ENCODE measurements at regions not wholly inside any gene's neighbourhood (a gene's known extent, or its start where the extent isn't known, plus 50 kb on each side); places are given as distances from the start of the nearest gene placed in this dataset.
"Not testable (repeated sequence)": the region's sequence is repeated elsewhere in the genome, so short reads cannot be mapped to it uniquely, and the experiment has no call there.

- not testable (repeated sequence) for DNase-seq
These were observed 959.4 kb upstream of the DEFB115 start for GRCh38 chr20:30297878-30298595.

DNA sequence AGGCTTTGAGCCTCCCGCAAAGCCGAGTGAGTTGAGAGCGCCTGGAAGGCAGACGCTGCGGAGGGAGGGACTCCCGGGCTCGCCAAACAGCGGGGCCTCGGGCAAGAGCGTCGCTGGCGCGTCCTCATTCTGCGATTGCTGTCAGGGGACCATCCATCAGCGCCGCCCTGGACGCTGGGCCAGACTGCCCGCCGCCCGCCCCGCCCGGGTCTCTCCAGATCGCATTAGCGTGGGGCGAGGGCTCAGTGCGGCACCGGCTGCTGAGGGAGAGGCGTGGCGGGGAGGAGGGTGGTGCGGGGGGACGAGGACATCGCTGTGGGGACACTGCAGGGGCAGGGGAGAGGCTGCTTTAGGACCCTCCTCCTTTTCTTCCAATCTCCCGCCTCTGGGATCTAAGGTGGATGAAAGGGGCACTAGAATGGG is 957.2 kb upstream of the DEFB115 start:
- DNase-seq, result not testable (repeated sequence)

- not testable (repeated sequence) for DNase-seq
These were observed 954.7 kb upstream of the DEFB115 start for GRCh38 chr20:30302786-30303185.

DNA sequence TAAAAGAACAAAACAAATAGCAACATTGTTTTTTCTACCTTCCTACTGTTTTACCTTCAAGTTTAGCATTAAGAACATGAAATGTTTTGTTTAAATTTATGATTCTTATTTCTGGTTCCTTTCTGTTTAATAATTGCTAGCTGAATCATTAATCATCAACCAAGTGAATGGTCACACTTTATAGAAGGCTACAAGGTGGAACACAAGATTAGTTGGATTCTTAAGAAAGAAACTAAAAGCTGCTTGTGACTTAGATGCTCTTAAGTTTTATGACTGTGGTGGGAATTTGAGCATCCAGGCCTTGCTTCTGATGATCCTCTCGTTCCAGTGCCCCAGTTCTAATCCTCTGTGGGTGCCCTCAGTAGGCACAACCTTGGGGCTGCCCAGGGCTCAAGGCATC is 947.5 kb upstream of the DEFB115 start:
- not testable (repeated sequence) for DNase-seq

- not testable (repeated sequence) for DNase-seq
These were observed 947.1 kb upstream of the DEFB115 start for GRCh38 chr20:30310385-30310784.

DNA sequence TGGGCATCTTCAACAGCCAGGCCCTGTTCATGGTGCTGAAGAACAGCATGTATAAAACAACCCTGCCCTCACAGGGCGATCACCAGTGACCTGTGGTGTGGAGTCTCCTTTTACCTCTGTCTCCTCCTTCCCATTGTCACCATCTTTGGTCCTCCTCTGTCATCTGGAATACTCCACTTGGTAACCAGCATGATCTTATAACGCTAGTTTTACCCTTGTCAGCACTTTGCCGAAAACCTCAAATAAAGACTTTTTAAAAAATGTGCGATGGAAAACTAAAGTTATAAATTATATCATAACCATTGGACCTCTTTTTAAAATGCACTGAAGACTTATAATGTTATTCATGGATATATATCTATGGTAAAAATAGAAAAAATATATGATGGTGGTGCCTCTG is 945.2 kb upstream of the DEFB115 start:
- DNase-seq, result not testable (repeated sequence)

DNA sequence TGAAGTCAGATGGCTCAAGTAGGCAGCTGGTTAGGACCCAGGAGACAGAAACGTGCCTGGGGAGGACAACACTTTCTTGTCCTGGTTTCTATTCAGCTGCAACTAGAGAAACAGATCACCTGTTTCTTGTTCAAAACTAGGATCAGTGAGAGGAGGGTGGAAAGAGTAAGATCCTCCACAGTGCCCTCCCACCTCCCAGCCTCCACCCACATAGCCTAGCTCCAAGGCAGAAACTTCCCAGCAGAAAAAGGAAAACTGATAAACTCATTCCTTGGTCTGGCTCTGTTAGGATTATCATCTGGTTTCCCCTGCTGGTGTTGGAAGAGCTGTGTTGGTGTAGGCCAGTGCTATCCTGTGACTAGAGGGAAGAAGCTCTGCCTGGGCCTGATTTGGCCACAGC is 943.8 kb upstream of the DEFB115 start:
- not testable (repeated sequence) for DNase-seq

DNA sequence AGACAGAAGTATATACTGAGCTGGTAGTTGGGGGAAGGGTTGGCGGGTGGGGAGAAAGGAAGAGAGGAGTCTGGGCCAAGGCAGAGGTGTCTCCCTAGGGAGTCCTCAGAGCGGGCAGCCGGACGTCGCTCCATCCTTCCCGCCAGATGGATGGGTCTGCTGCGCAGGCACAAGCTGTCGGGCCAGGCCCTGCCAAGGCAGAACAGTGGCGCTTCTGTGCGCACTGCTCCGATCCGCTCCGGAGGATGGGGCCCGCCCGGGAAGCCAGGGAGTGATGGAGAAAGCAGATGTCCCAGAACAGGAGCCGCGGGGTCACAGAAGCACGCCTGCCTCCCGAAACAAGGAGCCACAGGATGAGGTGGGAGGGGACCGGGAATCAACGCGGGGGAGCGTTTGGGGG is 941.4 kb upstream of the DEFB115 start:
- DNase-seq, result not testable (repeated sequence)

GRCh38 chr20:30316532-30317299 is 940.7 kb upstream of the DEFB115 start:
- DNase-seq, result not testable (repeated sequence)

DNA sequence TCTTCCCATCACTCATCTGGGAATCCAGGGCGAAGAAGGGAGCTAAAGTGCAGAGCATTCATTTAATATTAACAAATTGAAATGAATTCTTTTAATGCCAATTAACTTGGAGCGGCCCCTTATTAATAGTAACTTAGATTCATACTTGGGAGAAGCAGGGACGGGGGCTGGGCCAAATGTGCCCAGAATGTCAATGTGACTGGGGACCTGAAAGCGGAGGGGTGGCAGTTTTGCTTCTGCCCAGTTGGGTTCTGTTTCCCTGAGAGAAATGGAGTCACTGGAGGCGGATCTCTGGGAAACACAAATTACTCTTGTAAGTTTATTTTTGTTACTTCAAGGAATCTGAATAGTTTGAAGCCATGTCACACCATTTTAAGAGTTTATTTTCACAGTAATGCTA is 923.7 kb upstream of the DEFB115 start:
- DNase-seq, result not testable (repeated sequence)

DNA sequence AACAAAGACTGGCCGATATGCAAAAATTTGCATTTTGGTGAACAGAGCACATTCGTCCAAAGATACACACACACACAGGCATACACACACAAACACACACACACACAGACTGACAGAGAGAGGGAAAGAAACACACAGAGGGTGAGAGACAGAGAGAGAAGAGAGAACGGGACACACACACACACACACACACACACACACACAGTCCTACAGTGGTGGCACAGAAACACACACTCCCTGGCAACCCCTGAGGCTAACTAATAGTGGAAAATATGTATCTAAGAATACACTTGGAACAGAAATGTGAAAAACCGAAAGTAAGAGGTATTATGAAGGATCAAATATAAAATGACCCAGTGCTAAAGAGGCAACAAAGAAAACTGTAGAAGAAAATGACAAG is 919.9 kb upstream of the DEFB115 start:
- not testable (repeated sequence) for DNase-seq

- not testable (repeated sequence) for DNase-seq
These were observed 908.5 kb upstream of the DEFB115 start for GRCh38 chr20:30348932-30349331.

DNA sequence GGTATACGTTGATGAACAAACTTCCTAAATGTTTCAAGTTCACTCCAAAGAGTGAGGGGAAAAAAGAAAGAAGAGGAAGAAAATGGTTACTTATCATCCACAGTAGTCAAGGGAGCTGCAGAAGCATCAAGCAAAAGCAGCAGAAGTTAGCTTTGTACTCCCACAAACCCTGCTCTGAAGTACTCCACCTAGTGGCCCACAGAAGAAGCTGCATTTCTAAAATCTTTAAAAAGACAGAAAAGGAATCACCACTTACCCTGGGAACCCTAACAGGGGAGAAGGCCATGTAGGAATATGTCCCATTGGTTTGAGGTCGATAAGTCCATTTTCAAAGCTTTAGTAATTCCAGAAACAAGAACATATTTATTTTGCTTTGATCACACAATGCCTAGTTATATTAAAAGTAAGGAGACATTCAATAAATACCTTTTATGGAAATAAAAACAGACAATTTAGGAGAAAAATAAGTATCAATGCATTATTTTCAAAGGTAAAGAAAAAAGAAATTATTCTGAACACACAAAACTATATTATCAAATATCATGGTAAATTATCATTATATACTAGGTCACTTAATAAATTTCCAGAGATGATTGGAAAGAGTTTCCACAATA is 900.5 kb upstream of the DEFB115 start:
- DNase-seq, result not testable (repeated sequence)

DNA sequence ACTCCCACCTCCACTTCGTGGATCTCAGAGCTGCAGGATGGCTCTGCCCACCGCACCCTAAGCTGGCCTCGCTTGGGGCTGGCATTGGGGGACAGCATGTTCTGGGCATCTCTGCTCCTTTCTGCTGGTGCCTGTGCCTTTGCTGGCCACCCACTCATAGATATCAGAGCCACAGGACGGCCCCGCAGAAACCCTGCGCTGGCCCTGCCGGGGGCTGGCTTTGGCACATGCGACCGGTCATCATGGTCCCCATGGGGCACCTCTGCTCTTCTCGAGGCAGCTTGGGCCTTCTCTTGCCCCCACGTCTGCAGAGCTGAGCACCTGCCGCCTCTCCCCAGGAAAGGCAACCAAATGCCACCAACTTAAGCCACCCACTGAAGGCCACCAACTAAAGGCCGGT is 895.7 kb upstream of the DEFB115 start:
- DNase-seq, result not testable (repeated sequence)

GRCh38 chr20:30376430-30376766 is 881.1 kb upstream of the DEFB115 start:
- DNase-seq, result not testable (repeated sequence)

GRCh38 chr20:30376767-30377658 is 880.5 kb upstream of the DEFB115 start:
- DNase-seq, result peak; percentile 52

DNA sequence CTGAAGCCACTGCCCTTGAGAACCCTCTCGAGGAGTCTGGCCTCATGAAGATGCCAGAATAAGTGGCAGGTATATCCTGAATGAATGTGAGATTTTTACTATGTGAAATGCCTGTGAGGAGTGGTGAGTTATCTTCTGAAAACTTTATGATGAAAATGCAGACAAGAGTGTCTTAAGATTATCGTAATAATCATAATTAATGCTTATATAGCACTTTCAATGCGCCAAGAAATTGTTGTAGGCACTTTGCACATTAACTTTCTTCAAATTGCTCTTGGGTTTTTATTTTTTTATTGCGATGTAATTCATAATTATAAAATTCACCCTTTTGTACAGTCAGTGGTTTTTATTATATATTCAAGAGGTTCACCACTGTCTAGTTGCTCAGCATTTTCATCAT is 879.1 kb upstream of the DEFB115 start:
- not testable (repeated sequence) for DNase-seq

DNA sequence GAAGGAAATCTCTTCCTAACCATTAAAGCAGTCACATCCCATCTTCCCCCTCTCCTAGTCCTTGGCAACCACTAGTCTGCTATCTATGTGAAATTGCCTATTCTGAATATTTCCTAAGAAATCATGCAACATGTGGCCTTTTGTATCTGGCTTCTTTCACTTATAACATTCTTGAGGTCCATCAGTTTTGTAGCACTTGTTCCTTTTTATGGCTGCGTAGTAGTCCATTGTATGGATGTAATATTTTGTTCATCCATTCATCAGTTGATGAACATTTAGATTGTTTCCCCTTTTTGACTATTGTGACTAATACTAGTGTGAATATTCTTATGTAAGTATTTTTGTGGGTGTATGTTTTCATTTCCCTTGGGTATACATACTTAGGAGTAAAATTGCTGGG is 878.7 kb upstream of the DEFB115 start:
- DNase-seq, result not testable (repeated sequence)

DNA sequence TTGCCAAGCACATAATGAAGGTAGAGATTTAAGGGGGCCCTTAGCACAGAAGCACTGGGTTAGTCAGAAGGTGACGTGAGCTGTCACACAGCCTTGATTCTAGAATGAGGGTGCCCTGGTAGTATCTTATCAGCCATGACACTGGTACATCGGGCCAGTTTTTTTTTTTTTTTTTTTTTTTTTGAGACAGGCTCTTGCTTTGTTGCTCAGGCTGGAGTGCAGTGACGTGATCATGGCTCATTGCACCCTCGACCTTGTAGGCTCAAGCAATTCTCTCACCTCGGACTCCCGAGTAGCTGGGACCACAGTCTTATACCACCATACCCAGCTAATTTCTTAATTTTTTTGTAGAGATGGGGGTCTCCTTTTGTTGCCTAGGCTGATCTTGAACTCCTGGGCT is 872.6 kb upstream of the DEFB115 start:
- DNase-seq, result not testable (repeated sequence)

DNA sequence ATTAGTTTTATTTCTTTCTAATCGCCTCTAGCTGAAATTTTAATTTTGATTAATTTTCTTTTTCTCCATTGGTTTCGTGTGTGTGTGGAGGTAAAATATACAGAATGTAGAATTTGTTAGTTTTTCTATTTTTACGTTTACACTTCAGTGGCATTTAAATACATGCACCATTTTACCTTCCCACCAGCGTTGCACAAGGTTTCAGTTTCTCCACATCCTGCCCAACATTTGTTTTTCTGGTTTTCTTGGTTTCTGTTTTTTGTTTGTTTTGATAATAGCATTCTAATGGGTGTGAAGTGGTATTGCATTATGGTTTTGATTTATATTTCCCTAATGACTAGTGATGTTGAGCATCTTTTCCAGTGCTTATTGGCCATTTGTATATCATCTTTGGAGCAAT is 871.4 kb upstream of the DEFB115 start:
- DNase-seq, result not testable (repeated sequence)

- DNase-seq, result not testable (repeated sequence)
These were observed 869.6 kb upstream of the DEFB115 start for GRCh38 chr20:30387823-30388222.

DNA sequence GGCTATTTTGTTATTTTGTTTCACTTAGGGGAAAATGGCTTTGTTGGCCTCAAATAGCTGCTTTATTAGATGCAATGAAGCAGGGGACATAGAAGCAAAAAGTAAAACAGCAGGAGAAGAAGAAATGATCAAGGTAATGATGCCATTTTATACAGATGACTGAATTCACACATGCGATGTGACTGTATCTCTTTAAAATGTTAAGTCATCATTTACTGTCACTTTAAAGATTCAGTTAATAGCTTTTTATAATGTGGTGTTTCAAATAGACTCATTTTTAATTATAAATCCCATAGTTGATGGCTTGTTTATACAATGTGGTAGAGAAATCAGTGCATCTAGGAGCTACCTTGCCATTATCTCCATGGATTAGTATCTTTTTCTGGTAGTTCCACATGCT is 863.9 kb upstream of the DEFB115 start:
- DNase-seq, result not testable (repeated sequence)

DNA sequence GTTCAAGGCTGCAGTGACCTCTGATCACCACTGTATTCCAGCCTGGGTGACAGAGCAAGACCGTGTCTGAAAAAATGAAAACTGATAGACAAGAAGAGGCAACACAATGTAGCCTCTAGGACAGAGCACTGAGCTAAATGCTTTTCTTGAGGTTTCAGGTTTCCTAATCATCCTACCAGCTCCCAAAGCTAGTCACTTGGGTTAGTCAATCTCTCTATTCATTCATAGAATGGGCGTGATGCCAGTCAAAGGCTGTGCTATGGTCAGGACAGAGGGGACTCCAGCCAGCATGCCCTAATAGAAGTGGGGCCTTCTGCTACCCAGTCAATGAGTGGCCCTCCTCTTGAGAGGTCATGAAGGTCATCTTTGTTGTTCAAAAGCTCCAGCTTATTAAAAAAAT is 860.4 kb upstream of the DEFB115 start:
- not testable (repeated sequence) for DNase-seq

All from NCI-H1048 (cell line).